Upper lobe of left lung (tissue), 4 donors: ENCODE measurements at regions not wholly inside any gene's neighbourhood (a gene's known extent, or its start where the extent isn't known, plus 50 kb on each side); places are given as distances from the start of the nearest gene placed in this dataset.

Source experiments
- EP300 ChIP-seq, 4 donors: sonication (generic); formaldehyde crosslinking; IDR thresholded peaks; one replicate each; pipeline ENCODE4 v1.5.1; 2017; ENCODE audit warnings: antibody characterized with exemption in 4 of 4, control low read depth in 2 of 4
- POLR2A ChIP-seq, 4 donors: fragments of 450-650 bp; IDR thresholded peaks; one replicate each; pipeline ENCODE4 v1.5.1; 2016 to 2017; ENCODE audit warnings: antibody characterized with exemption in 4 of 4, mild to moderate bottlenecking in 2 of 4
- TF ChIP-seq, protein P1 (sequence below), 6 experiments: fragments of 450-650 bp in 4 of 6; fragments of 200-600 bp in 2 of 6; sonication (generic) in 2 of 6; IDR thresholded peaks; one replicate each; pipeline ENCODE4 v1.5.1; 2016 to 2019; ENCODE audit warnings: antibody characterized with exemption in 6 of 6

GRCh38 chr6:43858161-43859153 is 88.4 kb downstream of the VEGFA start:
- no peak for TF ChIP-seq POLR2A (IDR thresholded peaks at IDR 0.05)
- TF ChIP-seq EP300 (IDR thresholded peaks at IDR 0.05) = no peak
- TF ChIP-seq, protein P1, sequence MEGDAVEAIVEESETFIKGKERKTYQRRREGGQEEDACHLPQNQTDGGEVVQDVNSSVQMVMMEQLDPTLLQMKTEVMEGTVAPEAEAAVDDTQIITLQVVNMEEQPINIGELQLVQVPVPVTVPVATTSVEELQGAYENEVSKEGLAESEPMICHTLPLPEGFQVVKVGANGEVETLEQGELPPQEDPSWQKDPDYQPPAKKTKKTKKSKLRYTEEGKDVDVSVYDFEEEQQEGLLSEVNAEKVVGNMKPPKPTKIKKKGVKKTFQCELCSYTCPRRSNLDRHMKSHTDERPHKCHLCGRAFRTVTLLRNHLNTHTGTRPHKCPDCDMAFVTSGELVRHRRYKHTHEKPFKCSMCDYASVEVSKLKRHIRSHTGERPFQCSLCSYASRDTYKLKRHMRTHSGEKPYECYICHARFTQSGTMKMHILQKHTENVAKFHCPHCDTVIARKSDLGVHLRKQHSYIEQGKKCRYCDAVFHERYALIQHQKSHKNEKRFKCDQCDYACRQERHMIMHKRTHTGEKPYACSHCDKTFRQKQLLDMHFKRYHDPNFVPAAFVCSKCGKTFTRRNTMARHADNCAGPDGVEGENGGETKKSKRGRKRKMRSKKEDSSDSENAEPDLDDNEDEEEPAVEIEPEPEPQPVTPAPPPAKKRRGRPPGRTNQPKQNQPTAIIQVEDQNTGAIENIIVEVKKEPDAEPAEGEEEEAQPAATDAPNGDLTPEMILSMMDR (IDR thresholded peaks at IDR 0.05) = no peak
